GM10266 (cell line): ENCODE measurements at regions not wholly inside any gene's neighbourhood (a gene's known extent, or its start where the extent isn't known, plus 50 kb on each side); places are given as distances from the start of the nearest gene placed in this dataset.

Experiments
- DNase-seq: peaks from one replicate; pipeline ENCODE4 v3.0.0; 2012; ENCODE audit errors: extremely low spot score
- TF ChIP-seq, protein P1 (sequence below): IDR thresholded peaks from 2 replicates; pipeline ENCODE4 v1.5.1; 2012; ENCODE audit warnings: mild to moderate bottlenecking, low read depth; ENCODE audit not compliant: control insufficient read depth, insufficient read depth; ENCODE audit errors: missing control alignments

- no peak for DNase-seq
- TF ChIP-seq, protein P1, sequence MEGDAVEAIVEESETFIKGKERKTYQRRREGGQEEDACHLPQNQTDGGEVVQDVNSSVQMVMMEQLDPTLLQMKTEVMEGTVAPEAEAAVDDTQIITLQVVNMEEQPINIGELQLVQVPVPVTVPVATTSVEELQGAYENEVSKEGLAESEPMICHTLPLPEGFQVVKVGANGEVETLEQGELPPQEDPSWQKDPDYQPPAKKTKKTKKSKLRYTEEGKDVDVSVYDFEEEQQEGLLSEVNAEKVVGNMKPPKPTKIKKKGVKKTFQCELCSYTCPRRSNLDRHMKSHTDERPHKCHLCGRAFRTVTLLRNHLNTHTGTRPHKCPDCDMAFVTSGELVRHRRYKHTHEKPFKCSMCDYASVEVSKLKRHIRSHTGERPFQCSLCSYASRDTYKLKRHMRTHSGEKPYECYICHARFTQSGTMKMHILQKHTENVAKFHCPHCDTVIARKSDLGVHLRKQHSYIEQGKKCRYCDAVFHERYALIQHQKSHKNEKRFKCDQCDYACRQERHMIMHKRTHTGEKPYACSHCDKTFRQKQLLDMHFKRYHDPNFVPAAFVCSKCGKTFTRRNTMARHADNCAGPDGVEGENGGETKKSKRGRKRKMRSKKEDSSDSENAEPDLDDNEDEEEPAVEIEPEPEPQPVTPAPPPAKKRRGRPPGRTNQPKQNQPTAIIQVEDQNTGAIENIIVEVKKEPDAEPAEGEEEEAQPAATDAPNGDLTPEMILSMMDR = no peak
These were observed 724.6 kb downstream of the SLITRK5 start for GRCh38 chr13:88395804-88396203.

DNA sequence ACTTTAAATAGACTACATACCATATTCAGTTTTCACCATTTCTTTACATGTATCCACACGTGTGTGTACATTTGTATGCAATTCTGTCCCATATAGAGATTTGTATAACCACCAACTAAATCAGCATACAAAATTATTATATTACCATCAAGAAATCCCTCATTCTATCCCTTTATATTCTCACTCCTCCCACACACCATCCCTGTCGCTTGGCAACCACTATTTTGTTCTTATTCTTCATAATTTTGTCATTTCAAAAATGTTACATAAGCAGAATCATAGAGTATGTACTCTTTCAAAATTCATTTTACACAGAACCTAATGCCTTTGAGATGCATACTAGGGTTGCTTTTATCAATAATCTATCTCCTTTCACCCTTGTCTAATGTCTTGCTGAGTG is 740.5 kb downstream of the SLITRK5 start:
- TF ChIP-seq, protein P1 = no peak
- no peak for DNase-seq

DNA sequence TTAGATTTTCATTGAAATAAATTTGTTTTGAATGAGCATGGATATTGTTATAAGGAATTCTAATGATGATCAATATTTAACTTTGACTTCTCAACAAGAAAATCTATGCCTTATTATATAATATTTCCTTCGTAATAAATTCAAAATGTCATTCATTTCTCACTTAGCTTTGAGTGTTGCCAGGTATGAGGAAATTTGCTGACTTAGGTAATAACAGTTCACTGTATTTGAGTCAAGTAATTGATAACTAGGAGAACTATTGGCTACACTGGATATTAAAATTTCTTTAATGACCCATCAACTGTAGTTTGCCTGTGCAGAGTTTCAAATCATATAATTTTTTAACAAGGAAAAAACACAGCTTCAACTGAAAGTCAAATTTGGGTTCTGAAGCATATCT is 746.6 kb downstream of the SLITRK5 start:
- DNase-seq = no peak
- TF ChIP-seq, protein P1 = no peak

DNA sequence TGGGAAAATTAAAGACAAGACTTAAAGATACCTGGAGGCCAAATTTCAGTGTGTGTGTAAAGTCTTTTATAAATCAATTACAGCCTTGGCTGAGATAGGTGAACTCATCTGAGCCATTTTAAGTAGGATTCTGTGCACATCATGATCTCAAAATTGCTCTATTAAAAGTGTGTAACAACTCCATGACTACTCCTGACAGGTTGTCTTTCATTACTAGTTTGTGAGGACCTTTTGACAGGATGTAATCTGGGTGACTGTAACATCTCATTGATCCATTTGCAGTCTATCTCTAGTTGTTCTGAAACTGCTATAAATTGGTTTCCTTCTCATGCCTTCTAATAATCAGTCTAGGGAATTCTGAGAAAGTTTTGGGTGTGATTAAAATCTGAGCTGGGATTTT is 753.3 kb downstream of the SLITRK5 start:
- DNase-seq = no peak
- TF ChIP-seq, protein P1 = no peak

DNA sequence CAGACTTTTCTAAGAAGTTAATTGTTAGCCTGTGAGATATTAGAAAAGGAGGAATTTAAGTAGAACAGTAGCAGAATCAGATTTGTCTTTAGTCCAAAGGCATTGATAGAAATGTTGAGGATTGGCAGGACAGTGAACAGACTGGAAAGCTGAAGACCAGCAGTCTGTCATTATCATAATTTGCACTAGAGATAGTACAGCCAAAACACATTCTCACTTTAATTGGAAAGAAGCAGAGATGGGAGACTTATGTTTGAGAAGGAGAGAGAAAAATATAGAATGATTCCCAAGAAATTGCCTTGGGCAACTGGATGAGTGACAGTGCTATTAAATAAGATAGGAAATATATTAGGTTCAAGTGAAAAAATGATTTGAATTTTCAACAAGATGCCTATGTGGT is 755.5 kb downstream of the SLITRK5 start:
- DNase-seq = no peak
- TF ChIP-seq, protein P1 = no peak

GRCh38 chr13:88429862-88430261 is 758.7 kb downstream of the SLITRK5 start:
- no peak for DNase-seq
- TF ChIP-seq, protein P1 = no peak

GRCh38 chr13:88434953-88435352 is 763.8 kb downstream of the SLITRK5 start:
- TF ChIP-seq, protein P1 = no peak
- DNase-seq = no peak
